CD4-positive, alpha-beta T cell treated with Interleukin-2 at 100 ng/mL for 4 hours (primary cell): ENCODE measurements at regions not wholly inside any gene's neighbourhood (a gene's known extent, or its start where the extent isn't known, plus 50 kb on each side); places are given as distances from the start of the nearest gene placed in this dataset.
"Not testable (repeated sequence)": the region's sequence is repeated elsewhere in the genome, so short reads cannot be mapped to it uniquely, and the experiment has no call there.

Experiments used
- DNase-seq: peaks from one replicate; pipeline ENCODE4 v3.0.0-alpha.2; 2020; ENCODE audit warnings: low spot score

- DNase-seq: no peak
Measured at GRCh38 chr10:29826221-29826620, 191.4 kb upstream of the SVIL start.

GRCh38 chr10:29823553-29824080, 188.8 kb upstream of the SVIL start:
- DNase-seq: no peak

- no peak for DNase-seq
Measured at GRCh38 chr10:29820890-29821461, 186.2 kb upstream of the SVIL start.

- no peak for DNase-seq
Measured at GRCh38 chr10:29816801-29817558, 182.2 kb upstream of the SVIL start.

- DNase-seq: no peak
Measured at GRCh38 chr10:29815572-29815971, 180.8 kb upstream of the SVIL start.

GRCh38 chr10:29811751-29812427, 177.1 kb upstream of the SVIL start:
- DNase-seq: no peak

GRCh38 chr10:29810816-29811215, 176.0 kb upstream of the SVIL start:
- DNase-seq: no peak

GRCh38 chr10:29810231-29810630, 175.5 kb upstream of the SVIL start:
- not testable (repeated sequence) for DNase-seq

- no peak for DNase-seq
Measured at GRCh38 chr10:29809383-29809782, 174.6 kb upstream of the SVIL start.

- no peak for DNase-seq
Measured at GRCh38 chr10:29807163-29807806, 172.5 kb upstream of the SVIL start.

- no peak for DNase-seq
Measured at GRCh38 chr10:29806350-29806788, 171.6 kb upstream of the SVIL start.

GRCh38 chr10:29805134-29805723, 170.5 kb upstream of the SVIL start:
- DNase-seq: no peak

GRCh38 chr10:29804025-29804852, 169.5 kb upstream of the SVIL start:
- no peak for DNase-seq

GRCh38 chr10:29802171-29802570, 167.4 kb upstream of the SVIL start:
- DNase-seq: no peak

GRCh38 chr10:29798921-29799690, 164.3 kb upstream of the SVIL start:
- no peak for DNase-seq

GRCh38 chr10:29797616-29798015, 162.8 kb upstream of the SVIL start:
- DNase-seq: no peak

GRCh38 chr10:29795850-29796249, 161.1 kb upstream of the SVIL start:
- no peak for DNase-seq

- no peak for DNase-seq
Measured at GRCh38 chr10:29794776-29795611, 160.2 kb upstream of the SVIL start.

- no peak for DNase-seq
Measured at GRCh38 chr10:29791773-29792172, 157.0 kb upstream of the SVIL start.
